GM12874 (cell line): ENCODE measurements at regions not wholly inside any gene's neighbourhood (a gene's known extent, or its start where the extent isn't known, plus 50 kb on each side); places are given as distances from the start of the nearest gene placed in this dataset.

Experiments
- CTCF ChIP-seq: IDR thresholded peaks from 2 replicates; pipeline ENCODE4 v1.5.1; 2011; ENCODE audit warnings: low read depth, mild to moderate bottlenecking, control low read depth, low read length, moderate library complexity; ENCODE audit not compliant: insufficient read depth

GRCh38 chr7:113809581-113809980 is 109.2 kb downstream of the PPP1R3A start:
- no peak for TF ChIP-seq CTCF

- TF ChIP-seq CTCF: no peak
Observed at GRCh38 chr7:113806633-113807327, 112.0 kb downstream of the PPP1R3A start.

- no peak for TF ChIP-seq CTCF
Observed at GRCh38 chr7:113805976-113806375, 112.8 kb downstream of the PPP1R3A start.

GRCh38 chr7:113804475-113805095 is 114.2 kb downstream of the PPP1R3A start:
- TF ChIP-seq CTCF: no peak

- TF ChIP-seq CTCF: no peak
Observed at GRCh38 chr7:113801751-113802150, 117.1 kb downstream of the PPP1R3A start.

GRCh38 chr7:113800826-113801225 is 118.0 kb downstream of the PPP1R3A start:
- no peak for TF ChIP-seq CTCF

GRCh38 chr7:113799896-113800295 is 118.9 kb downstream of the PPP1R3A start:
- TF ChIP-seq CTCF: no peak
